ENCODE measurements at regions not wholly inside any gene's neighbourhood (a gene's known extent, or its start where the extent isn't known, plus 50 kb on each side); places are given as distances from the start of the nearest gene placed in this dataset.

DNA sequence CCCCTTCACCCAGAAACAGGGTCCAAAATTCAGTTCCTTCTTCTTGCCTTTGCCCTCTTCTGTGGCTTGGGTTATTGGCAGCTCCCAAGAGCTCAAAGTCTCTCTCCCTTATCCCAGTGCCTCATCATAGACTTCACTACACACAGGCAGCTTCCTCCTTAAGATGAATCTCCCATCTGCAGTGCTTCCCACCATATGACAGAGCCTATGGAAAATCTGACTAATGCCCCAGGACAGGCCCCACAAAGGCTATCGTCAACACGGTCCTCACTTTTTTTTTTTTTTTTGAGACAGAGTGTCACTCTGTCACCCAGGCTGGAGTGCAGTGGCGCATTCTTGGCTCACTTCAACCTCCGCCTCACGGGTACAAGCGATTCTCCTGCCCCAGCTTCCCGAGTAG is 194.1 kb downstream of the MEX3B start:
- H3K27ac ChIP-seq (ENCODE audit: poor library complexity, severe bottlenecking): no peak overlapping the region
- ATAC-seq (ENCODE audit: low read depth) (no peak), DNase-seq (ENCODE audit: low spot score) (no peak)
- H3K36me3 ChIP-seq (ENCODE audit: low read depth): no peaks in the 10 kb centered on the region
- H3K9me3 ChIP-seq (ENCODE audit: severe bottlenecking): no peaks in the 10 kb centered on the region
- H3K27me3 ChIP-seq (ENCODE audit: insufficient read depth, poor library complexity, severe bottlenecking): no peaks in the 10 kb centered on the region
- TF ChIP-seq, protein P1, sequence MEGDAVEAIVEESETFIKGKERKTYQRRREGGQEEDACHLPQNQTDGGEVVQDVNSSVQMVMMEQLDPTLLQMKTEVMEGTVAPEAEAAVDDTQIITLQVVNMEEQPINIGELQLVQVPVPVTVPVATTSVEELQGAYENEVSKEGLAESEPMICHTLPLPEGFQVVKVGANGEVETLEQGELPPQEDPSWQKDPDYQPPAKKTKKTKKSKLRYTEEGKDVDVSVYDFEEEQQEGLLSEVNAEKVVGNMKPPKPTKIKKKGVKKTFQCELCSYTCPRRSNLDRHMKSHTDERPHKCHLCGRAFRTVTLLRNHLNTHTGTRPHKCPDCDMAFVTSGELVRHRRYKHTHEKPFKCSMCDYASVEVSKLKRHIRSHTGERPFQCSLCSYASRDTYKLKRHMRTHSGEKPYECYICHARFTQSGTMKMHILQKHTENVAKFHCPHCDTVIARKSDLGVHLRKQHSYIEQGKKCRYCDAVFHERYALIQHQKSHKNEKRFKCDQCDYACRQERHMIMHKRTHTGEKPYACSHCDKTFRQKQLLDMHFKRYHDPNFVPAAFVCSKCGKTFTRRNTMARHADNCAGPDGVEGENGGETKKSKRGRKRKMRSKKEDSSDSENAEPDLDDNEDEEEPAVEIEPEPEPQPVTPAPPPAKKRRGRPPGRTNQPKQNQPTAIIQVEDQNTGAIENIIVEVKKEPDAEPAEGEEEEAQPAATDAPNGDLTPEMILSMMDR (IDR thresholded peaks at IDR 0.05; ENCODE audit: poor library complexity, severe bottlenecking): no peak
- no peaks in the 10 kb centered on the region for H3K4me1 ChIP-seq (ENCODE audit: insufficient read depth, poor library complexity, severe bottlenecking)
- H3K4me3 ChIP-seq (ENCODE audit: severe bottlenecking): no peak overlapping the region

DNA sequence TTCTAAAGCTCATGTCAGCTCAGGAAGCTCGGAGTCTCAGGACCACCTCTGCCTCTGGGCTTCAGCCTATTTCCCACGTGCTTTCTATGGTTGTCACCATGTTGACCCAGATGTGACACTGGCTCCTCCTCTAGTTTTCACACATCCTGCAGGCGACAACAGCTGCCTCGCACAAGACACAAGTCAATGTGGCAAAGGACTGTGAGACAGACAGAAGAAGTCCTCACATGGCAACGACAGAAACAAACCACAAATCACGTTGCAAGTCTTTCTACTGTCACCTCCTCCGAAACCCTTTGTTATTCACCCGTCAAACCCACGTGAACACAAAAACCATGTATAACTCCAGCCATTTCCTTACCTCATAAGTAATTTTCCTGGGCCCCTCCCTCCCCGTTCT is 194.5 kb downstream of the MEX3B start:
- no peaks in the 10 kb centered on the region for H3K4me1 ChIP-seq (ENCODE audit: insufficient read depth, poor library complexity, severe bottlenecking)
- H3K4me3 ChIP-seq (ENCODE audit: severe bottlenecking): no peak overlapping the region
- no peaks in the 10 kb centered on the region for H3K9me3 ChIP-seq (ENCODE audit: severe bottlenecking)
- no peaks in the 10 kb centered on the region for H3K36me3 ChIP-seq (ENCODE audit: low read depth)
- H3K27me3 ChIP-seq (ENCODE audit: insufficient read depth, poor library complexity, severe bottlenecking): no peaks in the 10 kb centered on the region
- TF ChIP-seq, protein P1 (IDR thresholded peaks at IDR 0.05; ENCODE audit: poor library complexity, severe bottlenecking): no peak
- no peak for DNase-seq (ENCODE audit: low spot score)
- no peak overlapping the region for H3K27ac ChIP-seq (ENCODE audit: poor library complexity, severe bottlenecking)
- no peak for ATAC-seq (ENCODE audit: low read depth)

DNA sequence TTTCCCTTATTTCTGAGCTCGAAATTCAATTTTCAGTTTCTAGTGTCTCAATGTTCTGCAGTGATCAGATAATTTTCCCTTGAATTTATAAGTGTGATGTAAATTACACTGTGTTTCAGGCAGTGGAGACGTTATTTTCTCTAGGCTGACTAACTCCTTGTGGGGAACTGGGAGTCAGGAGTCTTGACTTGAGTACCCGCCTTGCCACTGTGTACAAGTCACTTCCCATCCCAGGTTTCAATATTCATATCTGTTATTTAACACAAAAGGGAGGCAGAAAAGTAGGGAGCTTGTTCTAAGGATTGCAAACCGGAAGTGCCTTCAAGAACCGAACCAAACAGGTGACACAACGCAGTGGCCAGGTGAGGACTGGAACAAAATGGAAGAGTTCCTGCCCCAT is 196.5 kb downstream of the MEX3B start:
- TF ChIP-seq, protein P1 (IDR thresholded peaks at IDR 0.05; ENCODE audit: poor library complexity, severe bottlenecking): no peak
- no peak for DNase-seq (ENCODE audit: low spot score)
- no peak for ATAC-seq (ENCODE audit: low read depth)

DNA sequence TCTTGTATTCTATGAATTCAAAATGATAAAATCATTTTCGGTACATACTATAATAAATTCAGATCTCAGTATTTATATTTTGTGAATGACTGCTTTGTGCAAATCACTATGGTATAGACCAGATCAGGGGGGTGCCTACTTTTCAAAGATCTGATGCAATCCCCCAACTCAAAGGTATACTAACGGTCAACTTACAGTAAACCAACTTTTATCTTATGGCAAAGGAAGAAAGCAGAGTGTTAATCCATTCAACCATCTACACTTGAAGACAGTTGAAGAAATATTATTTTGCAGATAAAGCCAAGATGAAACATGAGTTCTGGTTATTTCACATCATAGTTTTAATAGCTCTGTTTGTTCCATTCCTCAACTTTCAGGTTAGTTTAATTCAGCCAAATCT is 197.1 kb downstream of the MEX3B start:
- ATAC-seq (ENCODE audit: low read depth) (no peak), DNase-seq (ENCODE audit: low spot score) (no peak)
- no peak overlapping the region for H3K27ac ChIP-seq (ENCODE audit: poor library complexity, severe bottlenecking)
- H3K36me3 ChIP-seq (ENCODE audit: low read depth): no peaks in the 10 kb centered on the region
- no peaks in the 10 kb centered on the region for H3K27me3 ChIP-seq (ENCODE audit: insufficient read depth, poor library complexity, severe bottlenecking)
- H3K4me3 ChIP-seq (ENCODE audit: severe bottlenecking): no peak overlapping the region
- H3K4me1 ChIP-seq (ENCODE audit: insufficient read depth, poor library complexity, severe bottlenecking): no peaks in the 10 kb centered on the region
- TF ChIP-seq, protein P1 (IDR thresholded peaks at IDR 0.05; ENCODE audit: poor library complexity, severe bottlenecking): no peak
- H3K9me3 ChIP-seq (ENCODE audit: severe bottlenecking): no peaks in the 10 kb centered on the region

More for the DNA sequence above, 196.5 kb downstream of the MEX3B start:
- Histone ChIP-seq H3K4me1 (ENCODE audit: insufficient read depth, poor library complexity, severe bottlenecking) (no peaks in the 10 kb centered on the region), H3K27ac (ENCODE audit: poor library complexity, severe bottlenecking) (no peak overlapping the region), H3K27me3 (ENCODE audit: insufficient read depth, poor library complexity, severe bottlenecking) (no peaks in the 10 kb centered on the region), H3K9me3 (ENCODE audit: severe bottlenecking) (no peaks in the 10 kb centered on the region), H3K4me3 (ENCODE audit: severe bottlenecking) (no peak overlapping the region), H3K36me3 (ENCODE audit: low read depth) (no peaks in the 10 kb centered on the region)

DNA sequence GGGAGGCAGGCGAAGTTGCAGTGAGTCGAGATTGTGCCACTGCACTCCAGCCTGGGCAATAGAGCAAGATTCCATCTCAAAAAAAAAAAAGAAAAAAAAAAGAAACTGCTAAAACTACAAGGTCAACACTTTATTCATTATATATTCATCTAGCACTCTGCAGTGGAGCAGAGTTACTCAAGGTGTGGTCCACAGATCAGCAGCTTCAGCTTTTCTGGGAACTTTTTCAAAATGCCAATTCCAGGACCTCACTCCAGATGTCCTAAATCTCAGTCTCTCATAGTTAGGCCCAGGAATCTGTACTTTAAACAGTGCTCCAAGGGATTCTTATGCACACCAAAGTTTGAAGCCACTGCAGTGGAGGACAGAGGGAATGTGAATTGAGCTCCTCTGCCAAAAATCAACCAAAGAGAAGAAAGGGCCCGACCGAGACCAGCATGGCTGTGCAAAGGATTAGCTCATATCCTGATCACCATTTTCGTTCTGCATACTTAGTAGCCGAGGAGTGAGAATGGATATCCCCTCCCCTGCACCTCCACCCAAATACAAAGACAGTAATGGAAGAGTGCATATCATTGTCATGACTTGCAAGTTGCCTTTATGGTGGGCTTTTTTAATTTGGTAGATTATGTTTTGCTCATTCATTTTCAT is 201.9 kb downstream of the MEX3B start:
- ATAC-seq (ENCODE audit: low read depth) (no peak), DNase-seq (ENCODE audit: low spot score) (no peak)
- H3K27me3 ChIP-seq (ENCODE audit: insufficient read depth, poor library complexity, severe bottlenecking): no peaks in the 10 kb centered on the region
- TF ChIP-seq, protein P1 (IDR thresholded peaks at IDR 0.05; ENCODE audit: poor library complexity, severe bottlenecking): no peak
- no peaks in the 10 kb centered on the region for H3K9me3 ChIP-seq (ENCODE audit: severe bottlenecking)
- H3K4me3 ChIP-seq (ENCODE audit: severe bottlenecking): no peak overlapping the region
- H3K36me3 ChIP-seq (ENCODE audit: low read depth): no peaks in the 10 kb centered on the region
- H3K4me1 ChIP-seq (ENCODE audit: insufficient read depth, poor library complexity, severe bottlenecking): no peaks in the 10 kb centered on the region
- no peak overlapping the region for H3K27ac ChIP-seq (ENCODE audit: poor library complexity, severe bottlenecking)

Measured in RWPE2 (cell line).